ENCODE measurements at regions not wholly inside any gene's neighbourhood (a gene's known extent, or its start where the extent isn't known, plus 50 kb on each side); places are given as distances from the start of the nearest gene placed in this dataset.

DNA sequence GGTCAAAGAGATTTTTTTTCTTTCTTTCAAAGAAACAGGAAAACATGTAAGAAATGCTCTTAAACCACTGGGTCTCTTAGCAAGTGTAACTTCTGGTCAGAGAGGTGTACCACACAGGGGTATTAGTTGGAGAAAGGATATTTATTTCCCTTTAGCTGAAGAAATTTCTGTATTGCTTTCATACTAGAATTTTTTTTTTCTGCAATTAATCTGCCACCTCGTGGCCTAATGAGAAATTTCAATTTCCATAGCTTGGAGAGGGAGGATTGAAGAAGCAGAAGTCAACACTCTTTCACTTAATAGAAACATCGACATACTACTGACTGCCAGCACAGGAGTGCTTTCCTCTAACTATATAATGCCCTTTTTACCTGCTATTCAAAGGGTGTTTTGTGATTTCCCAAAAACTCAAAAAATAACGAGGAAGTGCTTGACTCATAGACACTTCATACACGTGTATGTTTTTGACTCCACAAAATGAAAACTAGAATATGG lies 177.6 kb upstream of the NAMPT start:
- peak overlapping the region; percentile 70 for H2AFZ ChIP-seq (ENCODE audit: low read length, unreplicated experiment)
- H3K27me3 ChIP-seq (ENCODE audit: insufficient read depth, low read length) = no peaks in the 10 kb centered on the region
- H3K27ac ChIP-seq (ENCODE audit: low read depth, low read length) = no peak overlapping the region
- H3K4me3 ChIP-seq (ENCODE audit: low read depth, low read length) = peak overlapping the region; percentile 66
- H3K4me1 ChIP-seq (ENCODE audit: control insufficient read depth, insufficient read depth, low read length, unreplicated experiment) = no peaks in the 10 kb centered on the region
- no peaks in the 10 kb centered on the region for H3K79me2 ChIP-seq (ENCODE audit: control insufficient read depth, insufficient read depth, low read length, unreplicated experiment)
- peaks cover 3% of the 10 kb centered on the region; the same call in 1 of the 2 replicates for H3K36me3 ChIP-seq (ENCODE audit: insufficient read depth, low read length)

GRCh38 chr7:106460792-106461254 lies 176.0 kb upstream of the NAMPT start:
- peaks cover 3% of the 10 kb centered on the region; the same call in 1 of the 2 replicates for H3K36me3 ChIP-seq (ENCODE audit: insufficient read depth, low read length)
- no peak overlapping the region for H2AFZ ChIP-seq (ENCODE audit: low read length, unreplicated experiment)
- H3K4me1 ChIP-seq (ENCODE audit: control insufficient read depth, insufficient read depth, low read length, unreplicated experiment) = no peaks in the 10 kb centered on the region
- H3K4me3 ChIP-seq (ENCODE audit: low read depth, low read length) = no peak overlapping the region
- H3K79me2 ChIP-seq (ENCODE audit: control insufficient read depth, insufficient read depth, low read length, unreplicated experiment) = no peaks in the 10 kb centered on the region
- no peaks in the 10 kb centered on the region for H3K27me3 ChIP-seq (ENCODE audit: insufficient read depth, low read length)
- H3K27ac ChIP-seq (ENCODE audit: low read depth, low read length) = no peak overlapping the region

GRCh38 chr7:106459397-106460072 lies 174.8 kb upstream of the NAMPT start:
- no peak overlapping the region for H3K27ac ChIP-seq (ENCODE audit: low read depth, low read length)
- H3K27me3 ChIP-seq (ENCODE audit: insufficient read depth, low read length) = no peaks in the 10 kb centered on the region

GRCh38 chr7:106457678-106458077 lies 172.9 kb upstream of the NAMPT start:
- Histone ChIP-seq H3K79me2 (ENCODE audit: control insufficient read depth, insufficient read depth, low read length, unreplicated experiment) (no peaks in the 10 kb centered on the region), H3K4me3 (ENCODE audit: low read depth, low read length) (no peak overlapping the region), H2AFZ (ENCODE audit: low read length, unreplicated experiment) (no peak overlapping the region), H3K36me3 (ENCODE audit: insufficient read depth, low read length) (peaks cover 3% of the 10 kb centered on the region; the same call in 1 of the 2 replicates), H3K4me1 (ENCODE audit: control insufficient read depth, insufficient read depth, low read length, unreplicated experiment) (no peaks in the 10 kb centered on the region), H3K27me3 (ENCODE audit: insufficient read depth, low read length) (no peaks in the 10 kb centered on the region), H3K27ac (ENCODE audit: low read depth, low read length) (no peak overlapping the region)

More at GRCh38 chr7:106459397-106460072, 174.8 kb upstream of the NAMPT start:
- no peaks in the 10 kb centered on the region for H3K4me1 ChIP-seq (ENCODE audit: control insufficient read depth, insufficient read depth, low read length, unreplicated experiment)
- no peaks in the 10 kb centered on the region for H3K79me2 ChIP-seq (ENCODE audit: control insufficient read depth, insufficient read depth, low read length, unreplicated experiment)
- H3K36me3 ChIP-seq (ENCODE audit: insufficient read depth, low read length) = peaks cover 3% of the 10 kb centered on the region; the same call in 1 of the 2 replicates
- no peak overlapping the region for H3K4me3 ChIP-seq (ENCODE audit: low read depth, low read length)
- no peak overlapping the region for H2AFZ ChIP-seq (ENCODE audit: low read length, unreplicated experiment)

- H3K79me2 ChIP-seq (ENCODE audit: control insufficient read depth, insufficient read depth, low read length, unreplicated experiment) = no peaks in the 10 kb centered on the region
- H3K4me3 ChIP-seq (ENCODE audit: low read depth, low read length) = no peak overlapping the region
- H2AFZ ChIP-seq (ENCODE audit: low read length, unreplicated experiment) = no peak overlapping the region
- H3K27me3 ChIP-seq (ENCODE audit: insufficient read depth, low read length) = no peaks in the 10 kb centered on the region
- no peaks in the 10 kb centered on the region for H3K4me1 ChIP-seq (ENCODE audit: control insufficient read depth, insufficient read depth, low read length, unreplicated experiment)
- H3K36me3 ChIP-seq (ENCODE audit: insufficient read depth, low read length) = peaks cover 3% of the 10 kb centered on the region; the same call in 1 of the 2 replicates
- H3K27ac ChIP-seq (ENCODE audit: low read depth, low read length) = no peak overlapping the region
Measured at GRCh38 chr7:106456329-106456728, 171.5 kb upstream of the NAMPT start.

DNA sequence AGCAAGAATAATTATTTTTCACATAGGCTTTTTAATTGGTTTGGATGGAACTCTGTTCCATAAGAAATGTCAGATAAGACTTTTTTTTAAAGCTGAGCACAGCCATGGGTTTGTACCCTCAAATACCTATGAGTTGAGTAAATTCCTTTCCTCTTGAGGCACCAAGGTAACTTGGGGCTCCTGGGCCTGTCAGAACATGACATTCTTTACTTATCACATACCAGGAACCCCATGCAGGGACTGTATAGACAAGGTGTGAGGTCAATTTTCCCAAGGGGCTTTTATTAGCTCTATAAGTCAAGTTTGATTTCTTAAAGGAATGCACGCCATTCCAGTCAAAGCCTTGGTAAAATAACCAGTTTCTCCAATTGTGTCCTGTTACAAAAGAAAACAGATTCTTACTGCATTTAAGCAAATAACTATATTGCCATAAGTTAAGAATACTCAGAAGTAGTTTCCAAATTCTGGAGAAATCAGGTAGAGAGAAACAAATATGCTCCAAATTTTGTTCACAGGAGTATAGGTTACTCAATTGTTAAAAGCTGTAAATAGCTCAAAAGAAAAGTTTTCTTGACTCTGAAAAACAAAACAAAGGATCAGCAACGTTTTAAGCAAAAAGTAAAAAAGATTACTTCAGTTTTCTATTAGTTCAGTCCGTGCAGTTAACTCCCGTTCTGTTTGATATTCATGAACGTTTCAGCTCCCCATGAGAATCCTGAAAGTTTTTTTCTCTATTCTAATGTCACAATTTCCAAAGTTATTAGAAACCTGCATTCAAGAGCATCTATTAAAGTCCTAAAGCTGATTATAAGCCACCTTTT lies 167.5 kb upstream of the NAMPT start:
- H3K27me3 ChIP-seq (ENCODE audit: insufficient read depth, low read length) = no peaks in the 10 kb centered on the region
- no peak overlapping the region for H3K4me3 ChIP-seq (ENCODE audit: low read depth, low read length)
- no peak overlapping the region for H2AFZ ChIP-seq (ENCODE audit: low read length, unreplicated experiment)
- no peak overlapping the region for H3K27ac ChIP-seq (ENCODE audit: low read depth, low read length)
- no peaks in the 10 kb centered on the region for H3K4me1 ChIP-seq (ENCODE audit: control insufficient read depth, insufficient read depth, low read length, unreplicated experiment)
- no peaks in the 10 kb centered on the region for H3K36me3 ChIP-seq (ENCODE audit: insufficient read depth, low read length)
- H3K79me2 ChIP-seq (ENCODE audit: control insufficient read depth, insufficient read depth, low read length, unreplicated experiment) = no peaks in the 10 kb centered on the region

GRCh38 chr7:106451171-106451570 lies 166.4 kb upstream of the NAMPT start:
- Histone ChIP-seq H3K27me3 (ENCODE audit: insufficient read depth, low read length) (no peaks in the 10 kb centered on the region), H3K27ac (ENCODE audit: low read depth, low read length) (no peak overlapping the region), H3K4me1 (ENCODE audit: control insufficient read depth, insufficient read depth, low read length, unreplicated experiment) (no peaks in the 10 kb centered on the region), H2AFZ (ENCODE audit: low read length, unreplicated experiment) (no peak overlapping the region), H3K4me3 (ENCODE audit: low read depth, low read length) (no peak overlapping the region), H3K79me2 (ENCODE audit: control insufficient read depth, insufficient read depth, low read length, unreplicated experiment) (no peaks in the 10 kb centered on the region), H3K36me3 (ENCODE audit: insufficient read depth, low read length) (no peaks in the 10 kb centered on the region)

DNA sequence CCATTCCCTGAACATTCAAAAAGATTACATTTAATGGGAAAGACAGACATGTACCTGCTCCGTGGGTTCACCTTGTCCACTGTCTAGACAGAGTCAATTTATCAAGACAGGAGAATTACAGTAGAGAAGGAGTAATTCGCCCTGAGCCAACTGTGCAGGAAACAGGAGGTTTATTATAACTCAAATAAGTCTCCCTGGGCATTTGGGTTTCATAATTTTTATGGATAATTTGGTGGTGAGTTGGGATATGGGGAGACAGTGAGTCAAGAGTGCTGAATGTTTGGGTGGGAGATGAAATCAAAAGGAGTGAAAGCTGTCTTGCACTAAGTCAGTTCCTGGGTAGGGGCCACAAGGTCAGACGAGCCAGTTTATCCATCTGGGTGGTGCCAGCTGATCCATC lies 165.9 kb upstream of the NAMPT start:
- Histone ChIP-seq H3K36me3 (ENCODE audit: insufficient read depth, low read length) (no peaks in the 10 kb centered on the region), H3K27ac (ENCODE audit: low read depth, low read length) (no peak overlapping the region)

DNA sequence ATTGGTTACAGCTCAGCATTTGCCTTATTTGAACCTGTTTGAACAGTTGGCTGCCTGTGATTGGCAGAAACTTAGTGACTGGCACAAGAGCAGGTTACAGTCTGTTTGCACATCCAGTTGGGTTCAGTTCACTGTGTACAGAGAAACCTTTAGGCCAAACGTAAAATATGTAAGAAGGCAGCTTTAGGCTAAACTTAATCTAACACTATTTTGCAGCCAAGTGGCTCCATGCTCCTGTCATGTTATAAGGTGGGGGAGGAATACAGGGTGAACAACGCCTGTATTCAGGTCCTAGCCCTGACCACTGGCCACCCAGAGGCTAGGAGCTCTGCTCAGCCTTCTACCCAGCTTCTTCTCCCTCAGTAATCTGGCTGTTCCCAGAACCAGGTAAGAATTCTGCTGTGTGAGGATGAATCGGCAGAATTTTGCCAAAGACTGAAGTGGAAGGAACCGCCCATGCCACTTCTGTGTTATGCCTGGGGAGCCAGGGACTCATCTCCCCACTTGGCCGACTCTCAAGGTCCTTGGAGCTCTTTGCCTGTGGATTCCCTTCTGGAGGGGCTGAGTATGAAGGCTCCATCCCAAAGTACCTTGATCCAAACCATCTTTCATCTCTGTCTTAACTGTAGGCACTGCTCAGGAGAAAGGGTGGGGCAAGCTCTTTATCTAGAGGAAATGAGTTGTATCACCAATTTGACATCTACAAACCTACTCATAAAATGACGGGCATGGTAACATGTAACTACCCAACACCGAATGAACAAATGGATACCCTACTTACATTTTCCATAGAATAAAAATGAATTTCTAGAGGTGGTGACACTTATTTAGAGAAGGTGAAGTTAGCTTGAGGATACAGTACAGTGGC lies 164.4 kb upstream of the NAMPT start:
- H3K4me3 ChIP-seq (ENCODE audit: low read depth, low read length) = no peak overlapping the region
- H3K27me3 ChIP-seq (ENCODE audit: insufficient read depth, low read length) = no peaks in the 10 kb centered on the region
- H2AFZ ChIP-seq (ENCODE audit: low read length, unreplicated experiment) = no peak overlapping the region
- H3K36me3 ChIP-seq (ENCODE audit: insufficient read depth, low read length) = no peaks in the 10 kb centered on the region
- no peaks in the 10 kb centered on the region for H3K79me2 ChIP-seq (ENCODE audit: control insufficient read depth, insufficient read depth, low read length, unreplicated experiment)
- peaks cover 1% of the 10 kb centered on the region for H3K4me1 ChIP-seq (ENCODE audit: control insufficient read depth, insufficient read depth, low read length, unreplicated experiment)
- no peak overlapping the region for H3K27ac ChIP-seq (ENCODE audit: low read depth, low read length)

More for the DNA sequence above, 165.9 kb upstream of the NAMPT start:
- H3K79me2 ChIP-seq (ENCODE audit: control insufficient read depth, insufficient read depth, low read length, unreplicated experiment) = no peaks in the 10 kb centered on the region
- no peaks in the 10 kb centered on the region for H3K4me1 ChIP-seq (ENCODE audit: control insufficient read depth, insufficient read depth, low read length, unreplicated experiment)
- H3K4me3 ChIP-seq (ENCODE audit: low read depth, low read length) = no peak overlapping the region
- no peak overlapping the region for H2AFZ ChIP-seq (ENCODE audit: low read length, unreplicated experiment)
- no peaks in the 10 kb centered on the region for H3K27me3 ChIP-seq (ENCODE audit: insufficient read depth, low read length)

GRCh38 chr7:106448346-106448991 lies 163.7 kb upstream of the NAMPT start:
- Histone ChIP-seq H2AFZ (ENCODE audit: low read length, unreplicated experiment) (no peak overlapping the region), H3K4me1 (ENCODE audit: control insufficient read depth, insufficient read depth, low read length, unreplicated experiment) (peaks cover 3% of the 10 kb centered on the region), H3K27me3 (ENCODE audit: insufficient read depth, low read length) (no peaks in the 10 kb centered on the region), H3K4me3 (ENCODE audit: low read depth, low read length) (no peak overlapping the region), H3K36me3 (ENCODE audit: insufficient read depth, low read length) (no peaks in the 10 kb centered on the region), H3K27ac (ENCODE audit: low read depth, low read length) (no peak overlapping the region), H3K79me2 (ENCODE audit: control insufficient read depth, insufficient read depth, low read length, unreplicated experiment) (no peaks in the 10 kb centered on the region)
